ENCODE measurements at regions not wholly inside any gene's neighbourhood (a gene's known extent, or its start where the extent isn't known, plus 50 kb on each side); places are given as distances from the start of the nearest gene placed in this dataset.

- Histone ChIP-seq H3K4me2 (ENCODE audit: low read length) (no peak overlapping the region), H3K9me3 (ENCODE audit: insufficient read depth, low read length) (no peaks in the 10 kb centered on the region), H3K36me3 (replicated peaks; ENCODE audit: low read depth, low read length) (no peaks in the 10 kb centered on the region), H3K79me2 (ENCODE audit: low read length) (no peaks in the 10 kb centered on the region), H3K4me1 (ENCODE audit: low read length) (no peaks in the 10 kb centered on the region), H2AFZ (ENCODE audit: low read depth, low read length) (no peak overlapping the region), H3K4me3 (ENCODE audit: low read length) (no peak overlapping the region), H3K27me3 (ENCODE audit: low read depth, low read length) (no peaks in the 10 kb centered on the region), H4K20me1 (ENCODE audit: insufficient read depth, low read length) (no peaks in the 10 kb centered on the region), H3K9ac (ENCODE audit: low read length) (no peak overlapping the region), H3K27ac (ENCODE audit: low read length) (no peak overlapping the region)
- TF ChIP-seq CTCF (IDR thresholded peaks at IDR 0.05; ENCODE audit: low read depth, low read length) (no peak), EZH2phosphoT487 (IDR thresholded peaks at IDR 0.05; ENCODE audit: low read depth) (no peak)
These were observed 444.6 kb downstream of the NUF2 start for GRCh38 chr1:163766257-163766918.

GRCh38 chr1:163768576-163768975 is 446.8 kb downstream of the NUF2 start:
- no peaks in the 10 kb centered on the region for H3K4me1 ChIP-seq (ENCODE audit: low read length)
- H3K27ac ChIP-seq (ENCODE audit: low read length), result no peak overlapping the region
- H3K27me3 ChIP-seq (ENCODE audit: low read depth, low read length), result no peaks in the 10 kb centered on the region
- no peaks in the 10 kb centered on the region for H3K79me2 ChIP-seq (ENCODE audit: low read length)
- H3K9ac ChIP-seq (ENCODE audit: low read length), result no peak overlapping the region
- no peaks in the 10 kb centered on the region for H4K20me1 ChIP-seq (ENCODE audit: insufficient read depth, low read length)
- H3K9me3 ChIP-seq (ENCODE audit: insufficient read depth, low read length), result no peaks in the 10 kb centered on the region
- H3K4me3 ChIP-seq (ENCODE audit: low read length), result no peak overlapping the region
- no peak overlapping the region for H2AFZ ChIP-seq (ENCODE audit: low read depth, low read length)
- TF ChIP-seq CTCF (IDR thresholded peaks at IDR 0.05; ENCODE audit: low read depth, low read length) (no peak), EZH2phosphoT487 (IDR thresholded peaks at IDR 0.05; ENCODE audit: low read depth) (no peak)
- H3K4me2 ChIP-seq (ENCODE audit: low read length), result no peak overlapping the region
- H3K36me3 ChIP-seq (replicated peaks; ENCODE audit: low read depth, low read length), result no peaks in the 10 kb centered on the region

- H3K79me2 ChIP-seq (ENCODE audit: low read length), result no peaks in the 10 kb centered on the region
- H3K4me3 ChIP-seq (ENCODE audit: low read length), result no peak overlapping the region
- H3K4me2 ChIP-seq (ENCODE audit: low read length), result no peak overlapping the region
- no peaks in the 10 kb centered on the region for H4K20me1 ChIP-seq (ENCODE audit: insufficient read depth, low read length)
- H2AFZ ChIP-seq (ENCODE audit: low read depth, low read length), result no peak overlapping the region
- no peaks in the 10 kb centered on the region for H3K9me3 ChIP-seq (ENCODE audit: insufficient read depth, low read length)
- H3K27ac ChIP-seq (ENCODE audit: low read length), result no peak overlapping the region
- H3K4me1 ChIP-seq (ENCODE audit: low read length), result no peaks in the 10 kb centered on the region
- no peaks in the 10 kb centered on the region for H3K27me3 ChIP-seq (ENCODE audit: low read depth, low read length)
- H3K9ac ChIP-seq (ENCODE audit: low read length), result no peak overlapping the region
- no peaks in the 10 kb centered on the region for H3K36me3 ChIP-seq (replicated peaks; ENCODE audit: low read depth, low read length)
- TF ChIP-seq CTCF (IDR thresholded peaks at IDR 0.05; ENCODE audit: low read depth, low read length), result no peak
- TF ChIP-seq EZH2phosphoT487 (IDR thresholded peaks at IDR 0.05; ENCODE audit: low read depth), result no peak
These were observed 448.5 kb downstream of the NUF2 start for GRCh38 chr1:163770265-163770664.

- Histone ChIP-seq H3K27me3 (ENCODE audit: low read depth, low read length) (no peaks in the 10 kb centered on the region), H3K9me3 (ENCODE audit: insufficient read depth, low read length) (no peaks in the 10 kb centered on the region), H3K4me2 (ENCODE audit: low read length) (no peak overlapping the region), H3K27ac (ENCODE audit: low read length) (no peak overlapping the region), H3K4me3 (ENCODE audit: low read length) (no peak overlapping the region), H3K4me1 (ENCODE audit: low read length) (no peaks in the 10 kb centered on the region), H3K79me2 (ENCODE audit: low read length) (no peaks in the 10 kb centered on the region), H4K20me1 (ENCODE audit: insufficient read depth, low read length) (no peaks in the 10 kb centered on the region), H3K9ac (ENCODE audit: low read length) (no peak overlapping the region), H2AFZ (ENCODE audit: low read depth, low read length) (no peak overlapping the region), H3K36me3 (replicated peaks; ENCODE audit: low read depth, low read length) (no peaks in the 10 kb centered on the region)
- no peak for TF ChIP-seq EZH2phosphoT487 (IDR thresholded peaks at IDR 0.05; ENCODE audit: low read depth)
- no peak for TF ChIP-seq CTCF (IDR thresholded peaks at IDR 0.05; ENCODE audit: low read depth, low read length)
These were observed 449.9 kb downstream of the NUF2 start for GRCh38 chr1:163771637-163772036.
